GM12878 (cell line): ENCODE measurements at regions not wholly inside any gene's neighbourhood (a gene's known extent, or its start where the extent isn't known, plus 50 kb on each side); places are given as distances from the start of the nearest gene placed in this dataset.

Source experiments
- CTCF ChIP-seq, 3 experiments: IDR thresholded peaks in 2 of 3; conservative IDR thresholded peaks in 1 of 3; 2 replicates each; pipeline ENCODE4 v1.5.1; 2011; ENCODE audit warnings: low read depth in 3 of 3, low read length in 3 of 3, mild to moderate bottlenecking in 3 of 3, control low read depth in 2 of 3, moderate library complexity in 2 of 3, inconsistent platforms in 1 of 3, mixed read lengths in 1 of 3; ENCODE audit not compliant: control insufficient read depth in 2 of 3, insufficient read depth in 1 of 3; ENCODE audit errors: extremely low read depth in 1 of 3
- HDAC2 ChIP-seq: fragments of 200-600 bp; sonication (generic); IDR thresholded peaks from 2 replicates; pipeline ENCODE4 v1.6.1; 2017
- PML ChIP-seq: IDR thresholded peaks from 2 replicates; pipeline ENCODE4 v1.6.1; 2012; ENCODE audit warnings: low read length, inconsistent platforms
- POLR2A ChIP-seq: IDR thresholded peaks from 2 replicates; pipeline ENCODE4 v1.6.1; 2011; ENCODE audit warnings: low read depth, mild to moderate bottlenecking, low read length
- POLR2AphosphoS2 ChIP-seq: IDR thresholded peaks from 2 replicates; pipeline ENCODE4 v1.6.1; 2011; ENCODE audit warnings: low read depth, mild to moderate bottlenecking, low read length, improper control_type of control experiment, moderate library complexity

- TF ChIP-seq POLR2AphosphoS2 (no peak), PML (no peak), POLR2A (no peak), CTCF (IDR thresholded peaks at IDR 0.05 in 2 of 3, conservative IDR thresholded peaks at IDR 0.05 in 1 of 3; ENCODE audit: control insufficient read depth in 2 of 3, extremely low read depth in 1 of 3, insufficient read depth in 1 of 3, low read depth in 3 of 3, low read length in 3 of 3) (no peak), HDAC2 (no peak)
These were observed 70.4 kb upstream of the SMURF2 start for GRCh38 chr17:64732336-64733006.
